Neural progenitor cell (in vitro differentiated cells): ENCODE measurements at regions not wholly inside any gene's neighbourhood (a gene's known extent, or its start where the extent isn't known, plus 50 kb on each side); places are given as distances from the start of the nearest gene placed in this dataset.

Source experiments
- CTCF ChIP-seq: fragments of 200-600 bp; sonication (generic); IDR thresholded peaks from 2 replicates; pipeline ENCODE4 v1.5.1; 2017; ENCODE audit warnings: antibody characterized with exemption, mild to moderate bottlenecking
- EZH2 ChIP-seq: fragments of 200-600 bp; sonication (generic); IDR thresholded peaks from 2 replicates; pipeline ENCODE4 v1.6.1; 2017; ENCODE audit warnings: antibody characterized with exemption, mild to moderate bottlenecking, moderate library complexity

GRCh38 chr14:106506881-106507305, 980.5 kb downstream of the TMEM121 start:
- TF ChIP-seq CTCF (no peak), EZH2 (no peak)
